Naive thymus-derived CD8-positive, alpha-beta T cell (primary cell): ENCODE measurements at regions not wholly inside any gene's neighbourhood (a gene's known extent, or its start where the extent isn't known, plus 50 kb on each side); places are given as distances from the start of the nearest gene placed in this dataset.

Experiments used
- ATAC-seq, 2 donors: fragments of 150-1000 bp; cut with Tn5 transposase in 1 of 2; sonication (Bioruptor Pico), chemical (Tn5 transposase) in 1 of 2; 1 replicate in 1 of 2; 2 replicates in 1 of 2; pipeline ENCODE4 v1.10.0; 2021; ENCODE audit warnings: mild to moderate bottlenecking in 2 of 2, moderate library complexity in 2 of 2
- POLR2A ChIA-PET: fragments of 350-600 bp; sonication (Branson Sonifier 250); formaldehyde crosslinking; loops from one replicate; lab custom pipeline; 2021; ENCODE audit warnings: antibody characterized with exemption; lab: Charles Lee
- DNase-seq, 10 donors: peaks; one replicate each; pipeline versions ENCODE4 v3.0.0 to v3.0.0-alpha.2; 2020 to 2022
- H3K27ac Mint-ChIP-seq, 10 donors: one replicate each; pipeline ENCODE4 v1.8.0; 2020 to 2022; ENCODE audit warnings: mild to moderate bottlenecking in 10 of 10, mixed read lengths in 10 of 10, moderate library complexity in 4 of 10, inconsistent platforms in 1 of 10
- H3K27me3 Mint-ChIP-seq, 5 donors: one replicate each; pipeline ENCODE4 v1.8.0; 2021 to 2022; ENCODE audit warnings: mixed read lengths in 5 of 5
- H3K36me3 Mint-ChIP-seq, 3 donors: one replicate each; pipeline ENCODE4 v1.8.0; 2020 to 2022; ENCODE audit warnings: mixed read lengths in 3 of 3, mild to moderate bottlenecking in 2 of 3, inconsistent platforms in 1 of 3
- H3K4me1 Mint-ChIP-seq, 4 donors: one replicate each; pipeline ENCODE4 v1.8.0; 2021 to 2022; ENCODE audit warnings: mixed read lengths in 4 of 4
- H3K4me3 Mint-ChIP-seq, 10 donors: one replicate each; pipeline ENCODE4 v1.8.0; 2020 to 2022; ENCODE audit warnings: mild to moderate bottlenecking in 10 of 10, mixed read lengths in 10 of 10, moderate library complexity in 6 of 10, inconsistent platforms in 1 of 10
- H3K9me3 Mint-ChIP-seq, 9 donors: one replicate each; pipeline ENCODE4 v1.8.0; 2020 to 2022; ENCODE audit warnings: mixed read lengths in 9 of 9, mild to moderate bottlenecking in 3 of 9, inconsistent platforms in 1 of 9, moderate library complexity in 1 of 9

GRCh38 chr16:26733710-26734109 lies 333.0 kb upstream of the C16orf82 start:
- no peak for ATAC-seq
- DNase-seq, result no peak
- Mint-ChIP-seq H3K9me3 (peaks cover 0 to 3% (median 0%) of the 10 kb centered on the region in 9 donors), H3K27ac (no peak overlapping the region), H3K27me3 (peaks cover 8 to 22% (median 14%) of the 10 kb centered on the region in 5 donors), H3K36me3 (no peaks in the 10 kb centered on the region), H3K4me3 (no peak overlapping the region), H3K4me1 (no peaks in the 10 kb centered on the region)
- POLR2A ChIA-PET, result no interaction called here

- ATAC-seq (no peak), DNase-seq (no peak)
- Mint-ChIP-seq H3K4me1 (no peaks in the 10 kb centered on the region), H3K27me3 (peaks cover 5 to 24% (median 10%) of the 10 kb centered on the region in 5 donors), H3K27ac (no peak overlapping the region), H3K4me3 (no peak overlapping the region), H3K9me3 (peaks cover 0 to 3% (median 0%) of the 10 kb centered on the region in 9 donors), H3K36me3 (no peaks in the 10 kb centered on the region)
- POLR2A ChIA-PET, result no interaction called here
Observed at GRCh38 chr16:26735521-26735920, 331.2 kb upstream of the C16orf82 start.

- no peaks in the 10 kb centered on the region for H3K4me1 Mint-ChIP-seq
- POLR2A ChIA-PET, result no interaction called here
- peaks cover 0 to 3% (median 0%) of the 10 kb centered on the region in 9 donors for H3K9me3 Mint-ChIP-seq
- DNase-seq (no peak), ATAC-seq (no peak)
- H3K27ac Mint-ChIP-seq, result no peak overlapping the region
- H3K4me3 Mint-ChIP-seq, result no peak overlapping the region
- H3K27me3 Mint-ChIP-seq, result peaks cover 5 to 24% (median 10%) of the 10 kb centered on the region in 5 donors
- H3K36me3 Mint-ChIP-seq, result no peaks in the 10 kb centered on the region
Observed at GRCh38 chr16:26736084-26736483, 330.6 kb upstream of the C16orf82 start.

- H3K4me3 Mint-ChIP-seq, result no peak overlapping the region
- peaks cover 7 to 23% (median 20%) of the 10 kb centered on the region in 5 donors for H3K27me3 Mint-ChIP-seq
- H3K9me3 Mint-ChIP-seq, result peaks cover 0 to 2% (median 0%) of the 10 kb centered on the region in 9 donors
- H3K4me1 Mint-ChIP-seq, result no peaks in the 10 kb centered on the region
- H3K27ac Mint-ChIP-seq, result no peak overlapping the region
- DNase-seq, result no peak
- no peaks in the 10 kb centered on the region for H3K36me3 Mint-ChIP-seq
- POLR2A ChIA-PET, result no interaction called here
- ATAC-seq, result no peak
Observed at GRCh38 chr16:26740771-26741170, 326.0 kb upstream of the C16orf82 start.

GRCh38 chr16:26742040-26742439 lies 324.7 kb upstream of the C16orf82 start:
- POLR2A ChIA-PET, result no interaction called here
- H3K4me1 Mint-ChIP-seq, result no peaks in the 10 kb centered on the region
- DNase-seq (no peak), ATAC-seq (no peak)
- no peak overlapping the region for H3K4me3 Mint-ChIP-seq
- peaks cover 0 to 2% (median 0%) of the 10 kb centered on the region in 9 donors for H3K9me3 Mint-ChIP-seq
- no peak overlapping the region for H3K27ac Mint-ChIP-seq
- H3K27me3 Mint-ChIP-seq, result peaks cover 3 to 33% (median 24%) of the 10 kb centered on the region in 5 donors
- H3K36me3 Mint-ChIP-seq, result no peaks in the 10 kb centered on the region

- H3K27ac Mint-ChIP-seq, result no peak overlapping the region
- ATAC-seq (no peak), DNase-seq (no peak)
- no peak overlapping the region for H3K4me3 Mint-ChIP-seq
- H3K36me3 Mint-ChIP-seq, result no peaks in the 10 kb centered on the region
- H3K9me3 Mint-ChIP-seq, result peaks cover 0 to 2% (median 0%) of the 10 kb centered on the region in 9 donors
- H3K27me3 Mint-ChIP-seq, result peaks cover 7 to 57% (median 21%) of the 10 kb centered on the region in 5 donors
- no peaks in the 10 kb centered on the region for H3K4me1 Mint-ChIP-seq
- POLR2A ChIA-PET, result no interaction called here
Observed at GRCh38 chr16:26744430-26744829, 322.3 kb upstream of the C16orf82 start.

- no peak overlapping the region for H3K27ac Mint-ChIP-seq
- H3K27me3 Mint-ChIP-seq, result peaks cover 9 to 58% (median 24%) of the 10 kb centered on the region in 5 donors
- POLR2A ChIA-PET, result no interaction called here
- no peaks in the 10 kb centered on the region for H3K4me1 Mint-ChIP-seq
- no peak for ATAC-seq
- H3K36me3 Mint-ChIP-seq, result no peaks in the 10 kb centered on the region
- H3K4me3 Mint-ChIP-seq, result no peak overlapping the region
- H3K9me3 Mint-ChIP-seq, result peaks cover 0 to 2% (median 0%) of the 10 kb centered on the region in 9 donors
- no peak for DNase-seq
Observed at GRCh38 chr16:26747760-26748159, 319.0 kb upstream of the C16orf82 start.

- Mint-ChIP-seq H3K27me3 (peaks cover 9 to 55% (median 21%) of the 10 kb centered on the region in 5 donors), H3K36me3 (no peaks in the 10 kb centered on the region)
- POLR2A ChIA-PET, result no interaction called here
Observed at GRCh38 chr16:26749072-26749471, 317.7 kb upstream of the C16orf82 start.

GRCh38 chr16:26752166-26752565 lies 314.6 kb upstream of the C16orf82 start:
- DNase-seq, result no peak

More at GRCh38 chr16:26749072-26749471, 317.7 kb upstream of the C16orf82 start:
- Mint-ChIP-seq H3K4me1 (no peaks in the 10 kb centered on the region), H3K4me3 (no peak overlapping the region), H3K9me3 (peaks cover 0 to 2% (median 0%) of the 10 kb centered on the region in 9 donors), H3K27ac (no peak overlapping the region)
- ATAC-seq (no peak), DNase-seq (no peak)

GRCh38 chr16:26756633-26757032 lies 310.1 kb upstream of the C16orf82 start:
- H3K4me3 Mint-ChIP-seq, result no peak overlapping the region
- DNase-seq (no peak), ATAC-seq (no peak)
- no peaks in the 10 kb centered on the region for H3K4me1 Mint-ChIP-seq
- peak overlapping the region in 1 of 10 donors; percentile 44 for H3K27ac Mint-ChIP-seq
- POLR2A ChIA-PET, result no interaction called here
- H3K27me3 Mint-ChIP-seq, result peaks cover 7 to 19% (median 13%) of the 10 kb centered on the region in 5 donors
- H3K9me3 Mint-ChIP-seq, result peaks cover 0 to 17% (median 4%) of the 10 kb centered on the region in 9 donors
- H3K36me3 Mint-ChIP-seq, result no peaks in the 10 kb centered on the region

More at GRCh38 chr16:26752166-26752565, 314.6 kb upstream of the C16orf82 start:
- POLR2A ChIA-PET, result no interaction called here
- peaks cover 0 to 12% (median 0%) of the 10 kb centered on the region in 9 donors for H3K9me3 Mint-ChIP-seq
- H3K4me3 Mint-ChIP-seq, result no peak overlapping the region
- no peaks in the 10 kb centered on the region for H3K4me1 Mint-ChIP-seq
- no peaks in the 10 kb centered on the region for H3K36me3 Mint-ChIP-seq
- peaks cover 10 to 36% (median 18%) of the 10 kb centered on the region in 5 donors for H3K27me3 Mint-ChIP-seq
- H3K27ac Mint-ChIP-seq, result no peak overlapping the region
- no peak for ATAC-seq

GRCh38 chr16:26762594-26762993 lies 304.1 kb upstream of the C16orf82 start:
- no peak overlapping the region for H3K4me3 Mint-ChIP-seq
- no peak for DNase-seq
- peaks cover 4 to 23% (median 12%) of the 10 kb centered on the region in 5 donors for H3K27me3 Mint-ChIP-seq
- POLR2A ChIA-PET, result no interaction called here
- no peaks in the 10 kb centered on the region for H3K4me1 Mint-ChIP-seq
- H3K27ac Mint-ChIP-seq, result no peak overlapping the region
- no peaks in the 10 kb centered on the region for H3K36me3 Mint-ChIP-seq
- no peak for ATAC-seq
- peaks cover 0 to 4% (median 0%) of the 10 kb centered on the region in 9 donors for H3K9me3 Mint-ChIP-seq

GRCh38 chr16:26765087-26765486 lies 301.6 kb upstream of the C16orf82 start:
- ATAC-seq, result no peak
- H3K9me3 Mint-ChIP-seq, result peaks cover 0 to 2% (median 0%) of the 10 kb centered on the region in 9 donors
- H3K4me3 Mint-ChIP-seq, result no peak overlapping the region
- DNase-seq, result no peak
- H3K36me3 Mint-ChIP-seq, result no peaks in the 10 kb centered on the region
- H3K27ac Mint-ChIP-seq, result no peak overlapping the region
- POLR2A ChIA-PET, result no interaction called here
- peaks cover 7 to 37% (median 23%) of the 10 kb centered on the region in 5 donors for H3K27me3 Mint-ChIP-seq
- H3K4me1 Mint-ChIP-seq, result peaks cover 0 to under 1% (median 0%) of the 10 kb centered on the region in 4 donors

GRCh38 chr16:26768385-26769010 lies 298.2 kb upstream of the C16orf82 start:
- H3K4me1 Mint-ChIP-seq, result peaks cover 0 to 2% (median 0%) of the 10 kb centered on the region in 4 donors
- DNase-seq (no peak), ATAC-seq (no peak)
- H3K27ac Mint-ChIP-seq, result peak overlapping the region in 1 of 10 donors; percentile 42
- H3K4me3 Mint-ChIP-seq, result no peak overlapping the region
- H3K27me3 Mint-ChIP-seq, result peaks cover 9 to 37% (median 28%) of the 10 kb centered on the region in 5 donors
- H3K36me3 Mint-ChIP-seq, result no peaks in the 10 kb centered on the region
- peaks cover 0 to 3% (median 0%) of the 10 kb centered on the region in 9 donors for H3K9me3 Mint-ChIP-seq
- POLR2A ChIA-PET, result no interaction called here
